OCI-LY3 (cell line): ENCODE measurements at regions not wholly inside any gene's neighbourhood (a gene's known extent, or its start where the extent isn't known, plus 50 kb on each side); places are given as distances from the start of the nearest gene placed in this dataset.

ENCODE experiments used
- H2AFZ ChIP-seq: fragments of 200-600, 300-600 bp; shearing (Covaris generic); 2 replicates; pipeline ENCODE4 v1.6.0; 2014; ENCODE audit warnings: antibody characterized with exemption, low read depth, low read length
- H3K27ac ChIP-seq: fragments of 200-600, 300-600 bp; sonication (generic); 2 replicates; pipeline ENCODE4 v1.5.1; 2014; ENCODE audit warnings: mild to moderate bottlenecking, low read length, moderate library complexity, mixed read lengths
- H3K27me3 ChIP-seq: fragments of 200-600, 300-600 bp; sonication (generic); 2 replicates; pipeline ENCODE4 v1.6.1; 2014; ENCODE audit warnings: low read depth, low read length, mixed read lengths
- H3K36me3 ChIP-seq: fragments of 200-600, 300-600 bp; sonication (generic); replicated peaks from 2 replicates; pipeline ENCODE3; 2014; ENCODE audit warnings: low read depth, low read length, mixed read lengths
- H3K4me1 ChIP-seq: fragments of 300-600, 200-600 bp; sonication (generic); 2 replicates; pipeline ENCODE4 v1.6.1; 2014; ENCODE audit warnings: low read length, mixed read lengths
- H3K4me2 ChIP-seq: fragments of 200-600, 300-600 bp; sonication (generic); 2 replicates; pipeline ENCODE4 v1.6.1; 2014; ENCODE audit warnings: low read length, mixed read lengths
- H3K4me3 ChIP-seq: fragments of 300-600, 200-600 bp; sonication (generic); 2 replicates; pipeline ENCODE4 v1.5.1; 2014; ENCODE audit warnings: antibody characterized with exemption, mild to moderate bottlenecking, low read length, moderate library complexity
- H3K79me2 ChIP-seq: fragments of 300-600, 200-600 bp; shearing (Covaris generic); 2 replicates; pipeline ENCODE4 v1.6.1; 2014; ENCODE audit warnings: mild to moderate bottlenecking, low read length, mixed read lengths
- H3K9ac ChIP-seq: fragments of 300-600, 200-600 bp; shearing (Covaris generic); 2 replicates; pipeline ENCODE4 v1.6.0; 2014; ENCODE audit warnings: mild to moderate bottlenecking, low read length, moderate library complexity
- H3K9me3 ChIP-seq: fragments of 200-600, 300-600 bp; shearing (Covaris generic); 2 replicates; pipeline ENCODE4 v1.6.1; 2014; ENCODE audit warnings: low read length, mixed read lengths; ENCODE audit not compliant: insufficient read depth
- H4K20me1 ChIP-seq: fragments of 200-600, 300-600 bp; sonication (generic); 2 replicates; pipeline ENCODE4 v1.6.1; 2016; ENCODE audit warnings: low read length, mixed read lengths; ENCODE audit not compliant: insufficient read depth
- EZH2phosphoT487 ChIP-seq: fragments of 200-600 bp; shearing (Covaris generic); IDR thresholded peaks from 2 replicates; pipeline ENCODE4 v1.6.1; 2018; ENCODE audit warnings: antibody characterized with exemption, mixed run types, low read depth
- TF ChIP-seq, protein P1 (sequence below): fragments of 200-600, 300-600 bp; sonication (generic); IDR thresholded peaks from 2 replicates; pipeline ENCODE4 v1.5.1; 2014; ENCODE audit warnings: antibody characterized with exemption, low read length, low read depth

DNA sequence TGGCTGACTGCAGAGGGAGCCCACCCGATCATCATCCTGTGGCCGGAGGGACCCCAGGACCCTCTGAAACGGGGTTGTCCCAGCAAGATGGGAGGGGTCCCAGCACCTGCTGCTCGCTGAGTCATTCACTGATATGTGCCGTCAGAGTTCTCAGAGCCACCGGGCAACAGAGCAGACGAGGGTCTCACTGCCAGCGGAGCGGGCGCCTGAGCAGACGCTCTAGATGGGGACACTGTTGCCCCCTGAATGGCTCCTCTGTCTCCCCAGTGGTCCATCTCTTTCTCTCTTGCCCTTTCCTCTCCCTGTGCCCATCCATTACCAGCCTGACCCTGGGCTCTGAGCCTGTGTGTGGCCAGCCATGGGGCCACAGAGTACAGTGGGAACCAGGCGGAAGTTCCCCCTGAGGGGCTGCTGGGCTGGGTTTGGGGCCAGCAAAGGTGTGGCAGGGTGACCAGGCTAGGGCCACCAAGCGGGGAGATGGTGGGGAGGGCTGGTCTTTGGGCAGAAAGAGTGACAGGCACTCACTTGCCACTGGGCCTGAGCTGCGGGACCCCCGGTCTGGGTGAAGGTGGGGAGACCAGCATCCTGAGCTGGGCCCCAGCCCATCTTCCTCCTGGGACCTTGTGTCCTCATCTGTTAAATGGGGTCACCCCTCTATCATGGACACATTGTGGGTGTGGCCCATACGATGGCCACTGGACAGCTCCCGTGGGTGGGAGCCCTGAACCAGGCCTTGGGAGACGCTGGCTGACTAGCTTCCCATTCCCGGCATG lies 90.9 kb downstream of the HMX1 start:
- Histone ChIP-seq H3K4me3 (no peak overlapping the region), H3K4me2 (no peak overlapping the region), H3K27me3 (no peaks in the 10 kb centered on the region), H3K9me3 (no peaks in the 10 kb centered on the region), H3K4me1 (no peaks in the 10 kb centered on the region), H4K20me1 (no peaks in the 10 kb centered on the region), H3K9ac (no peak overlapping the region), H3K79me2 (no peaks in the 10 kb centered on the region), H3K27ac (no peak overlapping the region), H3K36me3 (no peaks in the 10 kb centered on the region), H2AFZ (no peak overlapping the region)
- TF ChIP-seq, protein P1, sequence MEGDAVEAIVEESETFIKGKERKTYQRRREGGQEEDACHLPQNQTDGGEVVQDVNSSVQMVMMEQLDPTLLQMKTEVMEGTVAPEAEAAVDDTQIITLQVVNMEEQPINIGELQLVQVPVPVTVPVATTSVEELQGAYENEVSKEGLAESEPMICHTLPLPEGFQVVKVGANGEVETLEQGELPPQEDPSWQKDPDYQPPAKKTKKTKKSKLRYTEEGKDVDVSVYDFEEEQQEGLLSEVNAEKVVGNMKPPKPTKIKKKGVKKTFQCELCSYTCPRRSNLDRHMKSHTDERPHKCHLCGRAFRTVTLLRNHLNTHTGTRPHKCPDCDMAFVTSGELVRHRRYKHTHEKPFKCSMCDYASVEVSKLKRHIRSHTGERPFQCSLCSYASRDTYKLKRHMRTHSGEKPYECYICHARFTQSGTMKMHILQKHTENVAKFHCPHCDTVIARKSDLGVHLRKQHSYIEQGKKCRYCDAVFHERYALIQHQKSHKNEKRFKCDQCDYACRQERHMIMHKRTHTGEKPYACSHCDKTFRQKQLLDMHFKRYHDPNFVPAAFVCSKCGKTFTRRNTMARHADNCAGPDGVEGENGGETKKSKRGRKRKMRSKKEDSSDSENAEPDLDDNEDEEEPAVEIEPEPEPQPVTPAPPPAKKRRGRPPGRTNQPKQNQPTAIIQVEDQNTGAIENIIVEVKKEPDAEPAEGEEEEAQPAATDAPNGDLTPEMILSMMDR = no peak
- TF ChIP-seq EZH2phosphoT487 = no peak

DNA sequence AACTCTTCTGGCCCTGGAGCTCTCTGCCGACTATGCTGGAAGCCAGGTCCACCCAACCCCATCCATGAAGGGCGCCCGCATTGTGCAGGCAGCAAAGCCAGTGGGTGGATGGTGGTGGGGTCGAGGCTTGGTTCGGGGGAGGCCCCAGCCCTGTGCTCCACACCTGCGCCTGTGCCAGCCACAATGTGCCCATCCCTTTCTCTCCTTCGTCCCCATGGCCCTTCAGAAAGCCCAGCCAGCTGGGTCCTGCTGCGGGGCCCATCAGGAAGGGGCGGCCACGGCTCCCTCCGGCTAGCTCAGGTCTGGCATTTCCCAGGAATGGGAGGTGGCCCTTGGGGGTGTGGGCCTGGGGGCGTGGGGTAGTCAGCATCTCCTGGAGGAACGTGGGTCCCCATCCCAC lies 91.6 kb downstream of the HMX1 start:
- no peak overlapping the region for H3K27ac ChIP-seq
- TF ChIP-seq, protein P1 = no peak
- no peak for TF ChIP-seq EZH2phosphoT487
- no peak overlapping the region for H2AFZ ChIP-seq
- no peaks in the 10 kb centered on the region for H3K4me1 ChIP-seq
- no peaks in the 10 kb centered on the region for H3K36me3 ChIP-seq
- no peaks in the 10 kb centered on the region for H3K79me2 ChIP-seq
- no peaks in the 10 kb centered on the region for H3K27me3 ChIP-seq
- no peak overlapping the region for H3K9ac ChIP-seq
- no peak overlapping the region for H3K4me3 ChIP-seq
- H3K4me2 ChIP-seq = no peak overlapping the region
- no peaks in the 10 kb centered on the region for H4K20me1 ChIP-seq
- no peaks in the 10 kb centered on the region for H3K9me3 ChIP-seq

DNA sequence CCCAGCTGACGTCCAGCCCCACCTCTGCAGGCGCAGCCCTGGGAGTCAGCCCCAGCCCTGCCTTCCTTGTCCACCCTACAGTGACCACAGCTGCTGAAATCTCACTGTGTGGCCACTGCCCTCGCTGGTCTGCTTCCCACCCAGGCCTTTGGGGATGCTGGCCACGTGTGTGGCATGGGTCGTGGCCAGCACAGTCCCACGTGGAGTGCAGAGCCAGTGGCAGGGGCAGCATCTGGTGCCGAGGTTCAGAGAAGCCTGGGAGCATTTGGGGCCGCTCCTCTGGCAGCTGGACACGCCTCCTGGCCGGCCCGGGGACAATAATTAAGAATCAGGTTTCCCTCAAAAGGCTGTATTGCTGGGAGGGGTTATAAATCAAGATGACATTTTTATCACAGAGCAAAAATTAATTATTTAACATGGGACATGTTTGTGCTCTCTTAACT lies 92.1 kb downstream of the HMX1 start:
- H3K4me2 ChIP-seq = no peak overlapping the region
- H3K36me3 ChIP-seq = no peaks in the 10 kb centered on the region
- no peak overlapping the region for H3K27ac ChIP-seq
- no peak overlapping the region for H3K4me3 ChIP-seq
- H2AFZ ChIP-seq = no peak overlapping the region
- no peaks in the 10 kb centered on the region for H4K20me1 ChIP-seq
- no peaks in the 10 kb centered on the region for H3K27me3 ChIP-seq
- no peaks in the 10 kb centered on the region for H3K79me2 ChIP-seq
- H3K9ac ChIP-seq = no peak overlapping the region
- no peaks in the 10 kb centered on the region for H3K9me3 ChIP-seq
- H3K4me1 ChIP-seq = no peaks in the 10 kb centered on the region
- TF ChIP-seq EZH2phosphoT487 = no peak
- TF ChIP-seq, protein P1 = no peak

DNA sequence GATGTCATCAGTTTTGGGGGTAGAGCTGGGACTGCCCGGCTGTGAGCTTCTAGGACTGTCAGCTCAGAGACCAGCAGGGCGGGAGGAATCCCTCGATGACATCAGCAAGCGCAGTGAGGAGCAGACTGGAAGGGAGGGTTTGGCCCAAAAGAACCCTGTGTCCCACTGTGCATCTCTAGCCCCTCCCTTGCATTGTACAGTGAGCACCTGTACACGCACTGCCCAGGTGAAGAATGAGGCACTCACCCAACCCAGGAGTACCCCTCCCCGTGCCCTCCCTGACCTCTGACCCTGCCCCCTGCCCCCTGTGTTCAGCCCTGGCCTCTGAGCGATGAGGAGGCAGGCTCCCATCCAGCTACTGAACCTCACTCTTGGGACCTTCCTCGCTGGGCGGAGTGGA lies 92.9 kb downstream of the HMX1 start:
- Histone ChIP-seq H3K4me2 (no peak overlapping the region), H3K4me1 (no peaks in the 10 kb centered on the region), H3K4me3 (no peak overlapping the region), H3K27ac (no peak overlapping the region), H2AFZ (no peak overlapping the region), H3K27me3 (no peaks in the 10 kb centered on the region), H3K9me3 (no peaks in the 10 kb centered on the region), H3K9ac (no peak overlapping the region), H3K79me2 (no peaks in the 10 kb centered on the region), H4K20me1 (no peaks in the 10 kb centered on the region), H3K36me3 (no peaks in the 10 kb centered on the region)
- TF ChIP-seq, protein P1 = no peak
- no peak for TF ChIP-seq EZH2phosphoT487
